Gastrocnemius medialis (tissue), 4 donors: ENCODE measurements at regions not wholly inside any gene's neighbourhood (a gene's known extent, or its start where the extent isn't known, plus 50 kb on each side); places are given as distances from the start of the nearest gene placed in this dataset.

Source experiments
- POLR2A ChIP-seq, 2 donors: fragments of 450-650 bp; IDR thresholded peaks; one replicate each; pipeline ENCODE4 v1.6.1; 2017; ENCODE audit warnings: antibody characterized with exemption in 2 of 2, mild to moderate bottlenecking in 2 of 2, moderate library complexity in 2 of 2
- TF ChIP-seq, protein P1 (sequence below), 5 experiments: fragments of 450-650 bp in 3 of 5; fragments of 200-600 bp in 2 of 5; sonication (generic) in 2 of 5; IDR thresholded peaks in 4 of 5; conservative IDR thresholded peaks in 1 of 5; 1 replicate in 4 of 5; 2 replicates in 1 of 5; pipeline ENCODE4 v1.5.1; 2016 to 2019; ENCODE audit warnings: antibody characterized with exemption in 5 of 5, mild to moderate bottlenecking in 3 of 5, moderate library complexity in 3 of 5

DNA sequence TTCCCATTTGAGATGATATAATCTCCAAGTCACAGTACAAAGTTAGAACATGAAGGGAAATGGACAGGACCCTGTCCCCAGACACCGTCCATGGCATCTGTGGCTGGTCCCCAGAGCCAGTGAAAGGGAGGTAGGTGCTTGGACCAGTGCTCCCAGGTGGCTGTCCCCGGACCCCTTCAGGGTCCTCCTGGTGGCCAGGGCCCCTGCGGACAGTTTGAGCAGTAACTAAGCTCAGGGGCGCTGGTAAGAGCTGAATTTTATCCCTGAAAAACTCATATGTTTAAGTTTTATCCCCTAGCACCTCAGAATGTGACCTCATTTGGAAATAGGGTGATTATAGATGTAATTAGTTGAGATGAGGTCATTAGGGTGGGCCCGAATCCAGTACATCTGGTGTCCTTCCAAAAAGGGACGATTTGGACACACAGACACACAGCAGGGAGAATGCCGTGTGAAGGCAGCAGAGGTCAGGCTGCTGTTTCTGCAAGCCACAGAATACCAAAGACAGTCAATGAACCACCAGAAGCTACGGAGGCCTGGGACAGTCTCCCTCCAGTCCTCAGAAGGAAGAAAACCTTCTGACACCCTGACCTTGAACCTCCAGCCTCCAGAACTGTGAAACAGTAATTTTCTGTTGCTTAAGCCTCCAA is 185.0 kb downstream of the ATPSCKMT start:
- TF ChIP-seq, protein P1, sequence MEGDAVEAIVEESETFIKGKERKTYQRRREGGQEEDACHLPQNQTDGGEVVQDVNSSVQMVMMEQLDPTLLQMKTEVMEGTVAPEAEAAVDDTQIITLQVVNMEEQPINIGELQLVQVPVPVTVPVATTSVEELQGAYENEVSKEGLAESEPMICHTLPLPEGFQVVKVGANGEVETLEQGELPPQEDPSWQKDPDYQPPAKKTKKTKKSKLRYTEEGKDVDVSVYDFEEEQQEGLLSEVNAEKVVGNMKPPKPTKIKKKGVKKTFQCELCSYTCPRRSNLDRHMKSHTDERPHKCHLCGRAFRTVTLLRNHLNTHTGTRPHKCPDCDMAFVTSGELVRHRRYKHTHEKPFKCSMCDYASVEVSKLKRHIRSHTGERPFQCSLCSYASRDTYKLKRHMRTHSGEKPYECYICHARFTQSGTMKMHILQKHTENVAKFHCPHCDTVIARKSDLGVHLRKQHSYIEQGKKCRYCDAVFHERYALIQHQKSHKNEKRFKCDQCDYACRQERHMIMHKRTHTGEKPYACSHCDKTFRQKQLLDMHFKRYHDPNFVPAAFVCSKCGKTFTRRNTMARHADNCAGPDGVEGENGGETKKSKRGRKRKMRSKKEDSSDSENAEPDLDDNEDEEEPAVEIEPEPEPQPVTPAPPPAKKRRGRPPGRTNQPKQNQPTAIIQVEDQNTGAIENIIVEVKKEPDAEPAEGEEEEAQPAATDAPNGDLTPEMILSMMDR (IDR thresholded peaks at IDR 0.05 in 4 of 5, conservative IDR thresholded peaks at IDR 0.05 in 1 of 5): no peak
- TF ChIP-seq POLR2A (IDR thresholded peaks at IDR 0.05): no peak
